Erythroblast (primary cell): ENCODE measurements at regions not wholly inside any gene's neighbourhood (a gene's known extent, or its start where the extent isn't known, plus 50 kb on each side); places are given as distances from the start of the nearest gene placed in this dataset.

ENCODE experiments used
- GATA1 ChIP-seq: IDR thresholded peaks from 2 replicates; pipeline ENCODE4 v1.6.1; 2011; ENCODE audit warnings: low read depth, mild to moderate bottlenecking, control low read depth, low read length, moderate library complexity
- POLR2A ChIP-seq: IDR thresholded peaks from 2 replicates; pipeline ENCODE4 v1.6.1; 2011; ENCODE audit warnings: mild to moderate bottlenecking, low read length

DNA sequence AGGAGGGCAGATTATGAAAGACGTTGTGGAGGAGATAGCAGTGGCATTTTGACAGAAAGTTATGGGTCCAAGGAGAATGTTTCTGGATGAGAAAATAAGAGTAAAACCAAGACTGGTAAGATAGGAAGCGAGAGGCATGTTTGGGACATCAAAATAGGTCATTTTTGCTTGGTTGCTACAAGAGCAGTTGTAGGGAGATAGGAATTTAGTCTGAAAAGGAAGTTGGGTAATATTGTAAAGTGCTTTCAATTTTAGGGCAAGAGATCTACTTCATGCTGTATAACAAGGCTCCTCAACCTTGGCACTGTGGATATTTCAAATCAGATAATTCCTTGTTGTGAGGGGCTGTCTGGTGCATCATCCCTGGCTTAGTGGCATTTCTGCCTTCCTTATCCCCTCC, 118.0 kb upstream of the DPH6 start:
- no peak for TF ChIP-seq POLR2A
- no peak for TF ChIP-seq GATA1
